Stimulated activated CD8-positive, alpha-beta memory T cell treated with anti-CD3 and anti-CD28 coated beads, Interleukin-7, amount 100 ng/mL, for 48 hours (primary cell): ENCODE measurements at regions not wholly inside any gene's neighbourhood (a gene's known extent, or its start where the extent isn't known, plus 50 kb on each side); places are given as distances from the start of the nearest gene placed in this dataset.
"Not testable (repeated sequence)": the region's sequence is repeated elsewhere in the genome, so short reads cannot be mapped to it uniquely, and the experiment has no call there.

ENCODE experiments used
- DNase-seq, 2 donors: peaks; one replicate each; pipeline ENCODE4 v3.0.0-alpha.2; 2020; ENCODE audit warnings: low read depth in 1 of 2; ENCODE audit errors: extremely low read depth in 1 of 2

- DNase-seq: no peak
Observed at GRCh38 chr5:89320421-89321277, 437.7 kb upstream of the MEF2C start.

- DNase-seq: not testable (repeated sequence)
Observed at GRCh38 chr5:89317838-89318237, 434.9 kb upstream of the MEF2C start.

DNA sequence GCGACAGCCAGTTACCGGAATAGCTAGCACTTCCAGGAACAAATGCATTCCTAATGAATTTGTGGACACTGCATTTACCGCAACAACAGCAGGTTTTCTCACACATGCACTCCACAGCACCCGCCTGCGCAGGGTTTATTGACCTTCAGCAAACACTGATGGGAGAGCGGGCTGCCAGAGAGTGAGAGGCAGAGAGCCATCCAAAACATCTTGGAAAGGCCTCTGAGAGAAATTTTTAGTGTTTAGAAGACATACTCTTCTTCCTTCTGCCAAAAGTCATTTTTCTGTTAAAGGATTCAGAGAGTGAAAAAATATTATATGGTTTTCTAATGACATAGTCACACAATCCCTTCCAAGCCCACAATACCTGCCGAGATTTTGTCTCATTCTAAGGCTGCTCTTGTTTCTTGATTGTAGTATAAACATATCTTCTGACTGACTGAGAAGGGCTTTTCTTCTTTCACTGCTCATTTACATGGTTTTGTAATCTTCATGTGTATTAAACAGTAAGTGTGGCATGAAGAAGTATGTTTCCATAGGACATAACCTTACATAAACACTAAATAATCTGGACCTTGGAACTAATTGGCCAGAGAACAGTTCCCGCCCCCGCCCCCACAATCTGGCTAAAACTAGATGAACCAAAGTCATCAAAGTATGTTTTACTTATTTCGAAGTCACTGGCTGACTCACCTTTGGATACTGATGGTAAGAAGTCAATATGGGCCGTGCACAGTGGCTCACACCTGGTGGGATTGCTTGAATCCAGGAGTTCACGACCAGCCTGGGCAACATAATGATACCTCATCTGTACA, 432.5 kb upstream of the MEF2C start:
- DNase-seq: no peak

DNA sequence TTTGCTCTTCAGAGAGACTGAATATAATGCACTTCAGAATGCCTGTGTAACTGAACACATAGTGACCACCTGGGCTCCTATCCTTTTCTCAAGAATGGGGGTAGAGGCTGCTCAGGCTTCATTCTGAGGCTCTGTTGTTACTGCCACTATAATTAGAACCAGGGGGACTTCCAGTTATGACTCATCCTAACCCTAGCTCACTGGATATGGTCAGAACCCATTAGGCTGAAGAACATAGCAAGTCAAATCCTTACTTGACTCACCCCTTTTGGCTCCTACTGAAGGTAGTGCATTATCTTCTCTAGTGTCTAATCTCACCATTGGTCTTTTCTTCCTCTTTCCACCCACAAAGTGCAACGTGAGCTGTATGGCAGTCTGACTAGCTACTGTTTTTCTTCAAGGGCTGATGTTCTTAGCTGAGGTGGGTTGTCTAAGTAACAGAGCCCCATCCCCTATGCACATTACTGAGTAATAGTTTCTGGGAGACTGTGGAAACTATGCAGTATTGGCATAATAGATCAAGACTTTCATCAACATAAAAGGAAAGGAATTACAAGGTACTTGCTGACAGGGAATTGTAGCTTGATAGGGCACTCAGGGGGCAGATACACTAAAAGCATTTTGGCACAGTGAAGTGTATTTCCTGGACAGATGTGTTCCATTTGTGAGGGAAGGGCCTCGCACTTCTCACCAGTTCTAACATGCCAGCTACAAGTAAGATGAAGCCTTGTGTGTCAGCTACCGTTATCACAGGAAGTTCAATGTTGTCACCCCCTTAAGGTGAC, 431.0 kb upstream of the MEF2C start:
- no peak for DNase-seq

DNA sequence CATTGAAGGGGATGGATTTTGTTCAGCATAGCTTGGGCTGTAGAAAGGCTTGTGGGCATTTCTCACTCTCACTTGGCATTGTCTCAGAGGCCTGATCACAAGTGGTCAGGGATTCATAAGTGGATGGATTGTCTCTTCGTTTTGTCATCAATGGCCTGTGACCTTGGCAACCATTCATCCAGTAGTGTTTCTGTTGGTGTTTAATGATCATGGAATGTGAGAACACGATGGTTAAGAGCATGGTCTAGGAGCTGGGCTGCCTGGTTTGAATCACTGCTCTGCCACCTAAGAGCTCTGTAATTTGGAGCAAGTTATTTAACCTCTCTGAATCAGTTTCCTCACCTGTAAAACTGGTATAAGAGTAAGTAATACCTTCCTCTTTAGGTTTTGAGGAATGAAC, 430.1 kb upstream of the MEF2C start:
- no peak for DNase-seq

- no peak for DNase-seq
Observed at GRCh38 chr5:89309268-89309667, 426.3 kb upstream of the MEF2C start.

DNA sequence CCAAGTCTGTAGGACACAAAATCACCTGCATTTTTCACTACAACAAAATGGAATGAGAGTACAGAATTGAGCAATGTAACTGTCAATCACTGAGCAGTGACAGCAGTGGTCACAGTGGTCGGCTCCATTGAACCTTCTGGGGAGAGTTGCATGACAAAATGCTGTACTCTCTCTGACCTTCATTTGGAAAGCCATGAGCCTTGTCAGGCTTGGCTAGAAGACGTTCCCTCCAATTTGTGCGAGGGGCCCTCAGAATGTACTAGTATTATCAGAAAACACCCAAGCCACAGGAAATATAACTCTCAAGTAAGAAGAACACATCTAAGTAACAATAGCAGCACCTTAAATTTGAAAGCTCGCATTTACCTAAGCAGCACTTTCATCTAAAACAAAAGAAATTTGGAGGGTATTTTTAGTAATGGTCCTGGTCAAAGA, 425.6 kb upstream of the MEF2C start:
- DNase-seq: no peak

- no peak for DNase-seq
Observed at GRCh38 chr5:89307972-89308371, 425.0 kb upstream of the MEF2C start.

DNA sequence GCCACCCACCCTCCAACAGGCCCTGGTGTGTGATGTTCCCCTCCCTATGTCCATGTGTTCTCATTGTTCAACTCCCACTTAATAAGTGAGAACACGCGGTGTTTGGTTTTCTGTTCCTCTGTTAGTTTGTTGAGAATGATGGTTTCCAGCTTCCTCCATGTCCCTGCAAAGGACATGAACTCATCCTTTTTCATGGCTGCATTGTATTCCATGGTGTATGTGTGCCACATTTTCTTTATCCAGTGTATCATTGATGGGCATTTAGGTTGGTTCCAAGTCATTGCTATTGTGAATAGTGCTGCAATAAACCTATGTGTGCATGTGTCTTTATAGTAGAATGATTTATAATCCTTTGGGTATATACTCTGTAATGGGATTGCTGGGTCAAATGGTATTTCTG, 424.2 kb upstream of the MEF2C start:
- not testable (repeated sequence) for DNase-seq

GRCh38 chr5:89303033-89303480, 420.1 kb upstream of the MEF2C start:
- DNase-seq: no peak

DNA sequence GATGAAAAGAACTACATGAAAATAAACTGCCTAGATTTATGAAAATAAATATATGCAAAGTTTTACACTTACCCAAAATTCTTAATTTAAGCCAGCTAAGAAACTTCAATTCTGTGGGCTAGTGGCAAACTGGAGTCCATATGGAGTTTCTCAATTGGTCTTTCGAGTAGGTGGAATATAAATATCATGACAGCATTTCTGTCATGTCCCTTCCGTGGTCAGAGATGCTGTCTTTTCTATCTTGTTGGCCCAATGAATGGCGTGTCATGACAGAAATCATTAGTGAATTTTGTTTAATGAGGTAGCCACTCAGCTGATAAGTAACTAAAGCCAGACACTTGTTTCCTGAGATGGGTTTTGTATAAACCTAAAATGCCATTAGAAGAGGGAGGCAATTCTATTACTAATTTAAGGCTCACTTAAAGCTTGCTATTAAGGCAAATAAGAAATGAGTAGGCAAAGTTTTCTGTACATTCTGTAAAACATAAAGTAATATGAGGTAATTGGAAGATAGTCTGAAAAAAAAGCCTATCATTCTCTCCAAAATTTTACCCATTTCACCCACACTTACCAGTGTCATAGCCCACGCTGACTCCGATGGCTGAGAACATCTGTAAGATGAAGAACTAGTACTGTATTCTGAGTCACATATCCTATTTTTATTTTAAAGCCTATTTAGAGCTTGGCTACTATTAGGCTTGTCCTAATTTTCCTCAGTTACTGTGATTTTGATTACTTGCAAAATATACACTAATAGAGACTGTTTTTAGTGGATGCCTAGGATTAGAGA, 419.3 kb upstream of the MEF2C start:
- no peak for DNase-seq

- no peak for DNase-seq
Observed at GRCh38 chr5:89301321-89302025, 418.5 kb upstream of the MEF2C start.

DNA sequence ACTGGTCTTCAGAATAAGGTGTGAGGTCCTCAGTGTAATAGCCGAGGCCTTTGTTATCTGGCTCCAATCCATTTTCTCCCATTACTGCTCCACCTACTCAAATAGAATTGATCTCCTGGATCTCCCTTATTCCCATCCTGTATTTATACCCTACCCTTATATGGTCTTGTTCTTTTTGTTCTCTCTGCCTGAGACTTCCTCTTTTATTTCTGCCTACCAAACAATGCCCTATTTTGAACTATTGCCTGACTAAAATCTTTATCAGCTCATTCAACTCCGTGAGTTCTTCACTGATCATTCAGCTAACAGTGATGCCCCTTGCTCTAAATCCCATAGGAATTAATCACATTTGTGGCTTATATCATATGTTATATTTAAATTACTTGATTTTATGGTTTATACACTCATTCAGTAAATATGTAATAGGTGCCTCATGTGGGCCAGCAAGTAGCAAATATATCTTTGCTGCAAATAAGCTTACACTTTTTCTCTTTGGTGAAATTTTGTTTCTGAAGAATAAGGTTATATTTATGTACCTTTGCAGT, 417.5 kb upstream of the MEF2C start:
- DNase-seq: no peak

DNA sequence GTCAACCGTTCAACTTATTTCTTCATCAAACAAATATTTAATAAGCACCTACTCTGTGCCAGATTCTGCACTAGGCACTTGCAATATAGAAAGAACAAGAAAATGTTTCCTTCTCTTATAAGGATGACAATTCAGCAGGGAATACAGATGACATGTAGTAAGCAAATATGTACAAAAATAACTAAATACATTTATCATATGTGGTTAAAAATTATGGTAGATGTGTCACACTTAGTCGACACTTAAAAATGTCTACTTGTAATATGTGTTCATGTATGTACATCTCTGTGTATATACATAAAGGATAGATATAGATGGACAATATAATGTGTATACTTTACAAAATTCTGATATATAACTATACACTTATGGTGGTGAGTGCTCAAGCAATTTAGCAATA, 417.0 kb upstream of the MEF2C start:
- DNase-seq: no peak

GRCh38 chr5:89297066-89297465, 414.1 kb upstream of the MEF2C start:
- no peak for DNase-seq

DNA sequence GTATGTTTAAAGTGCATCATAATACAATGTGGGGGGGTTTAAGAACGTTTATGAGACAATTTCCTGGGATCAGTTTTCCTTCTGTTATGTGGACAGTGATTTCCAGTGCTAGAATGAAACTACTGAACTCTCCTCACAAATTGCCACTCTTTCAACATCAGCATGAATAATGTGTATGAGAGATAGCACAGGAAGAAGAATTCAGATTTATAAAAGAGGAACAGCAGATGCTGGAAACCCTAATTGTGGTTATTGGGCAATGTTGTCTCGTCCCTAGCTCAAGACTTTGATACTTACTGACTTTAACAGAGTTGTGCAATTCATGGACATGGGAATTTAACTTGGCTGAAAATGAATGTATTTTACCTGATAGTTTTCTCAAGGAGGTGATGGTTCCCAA, 410.8 kb upstream of the MEF2C start:
- DNase-seq: no peak

DNA sequence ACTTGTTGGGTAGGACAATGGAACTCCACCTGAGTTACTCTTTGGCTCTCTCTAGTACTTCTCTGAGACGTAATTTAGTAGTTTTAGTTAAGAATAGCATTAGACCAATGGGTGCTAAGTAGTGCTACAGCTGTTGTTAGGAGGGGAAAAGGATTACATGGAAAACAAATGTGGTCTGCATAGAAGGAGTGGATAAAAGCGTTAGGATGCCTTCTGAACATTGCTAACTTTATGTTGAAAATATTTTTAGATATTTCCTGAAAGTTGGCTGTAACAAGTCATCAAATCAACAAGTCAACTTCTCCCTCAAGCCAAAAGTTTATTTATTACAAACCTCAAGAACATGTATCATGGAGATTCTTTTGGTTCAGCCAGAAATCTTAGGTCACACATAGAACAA, 409.5 kb upstream of the MEF2C start:
- DNase-seq: no peak

DNA sequence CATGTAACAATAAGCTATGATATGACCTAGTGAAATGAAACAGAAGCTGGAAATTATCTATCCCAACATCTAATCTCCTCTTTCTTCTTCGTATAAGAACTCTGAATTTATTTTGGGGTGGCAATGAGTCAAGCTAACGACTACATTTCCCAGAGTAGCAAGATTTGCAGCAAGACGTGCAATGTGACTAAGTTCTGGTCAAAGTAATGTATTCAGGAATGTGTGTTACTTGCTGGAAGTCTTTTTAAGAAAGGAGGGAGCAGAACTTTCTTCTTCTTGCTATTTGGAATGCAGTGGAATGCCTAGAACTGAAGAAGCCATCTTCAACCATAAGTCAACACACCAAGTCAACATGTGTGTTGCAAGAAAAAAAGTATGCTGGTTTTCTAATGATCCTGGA, 406.6 kb upstream of the MEF2C start:
- DNase-seq: no peak

DNA sequence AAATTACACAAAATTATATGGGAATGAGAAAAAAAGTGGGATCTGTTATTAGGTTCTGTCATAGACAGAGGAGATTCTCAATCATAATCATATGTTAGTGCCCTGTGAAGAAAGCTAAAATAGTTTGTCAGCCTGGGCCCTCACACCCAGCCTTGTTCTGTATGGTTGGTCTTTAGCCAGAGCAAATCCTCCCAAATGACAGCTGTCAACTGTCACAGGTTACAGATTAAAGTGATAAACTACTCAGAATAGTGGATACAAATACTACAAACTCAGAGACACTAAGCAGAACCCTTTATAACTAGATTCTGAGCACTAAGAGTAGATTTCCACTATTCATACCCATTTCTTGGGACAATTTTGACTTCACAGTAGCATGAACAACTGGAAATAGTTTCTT, 405.0 kb upstream of the MEF2C start:
- no peak for DNase-seq

GRCh38 chr5:89286320-89286719, 403.3 kb upstream of the MEF2C start:
- no peak for DNase-seq
